CD8-positive, alpha-beta memory T cell (primary cell): ENCODE measurements at regions not wholly inside any gene's neighbourhood (a gene's known extent, or its start where the extent isn't known, plus 50 kb on each side); places are given as distances from the start of the nearest gene placed in this dataset.

Experiments used
- CTCF ChIA-PET: fragments of 350-600 bp; sonication (Branson Sonifier 250); formaldehyde crosslinking; loops from one replicate; lab custom pipeline; 2021; ENCODE audit warnings: antibody characterized with exemption; lab: Charles Lee
- POLR2A ChIA-PET: fragments of 350-600 bp; sonication (Branson Sonifier 250); formaldehyde crosslinking; loops from one replicate; lab custom pipeline; 2021; ENCODE audit warnings: antibody characterized with exemption; lab: Charles Lee
- DNase-seq, 5 donors: peaks; one replicate each; pipeline versions ENCODE4 v3.0.0 to v3.0.0-alpha.2; 2020 to 2022; ENCODE audit warnings: mixed read lengths in 1 of 5
- H3K27ac ChIP-seq: one replicate; pipeline ENCODE4 v1.7.0; 2013; ENCODE audit warnings: low read depth, mild to moderate bottlenecking, low read length, moderate library complexity
- H3K27me3 ChIP-seq: 2 replicates; pipeline ENCODE4 v1.7.0; 2013; ENCODE audit warnings: low read length, mild to moderate bottlenecking; ENCODE audit not compliant: insufficient read depth, poor library complexity, severe bottlenecking
- H3K36me3 ChIP-seq: 2 replicates; pipeline ENCODE4 v1.7.0; 2013; ENCODE audit warnings: mild to moderate bottlenecking, low read length, moderate library complexity; ENCODE audit not compliant: insufficient read depth
- H3K4me1 ChIP-seq: 2 replicates; pipeline ENCODE4 v1.7.0; 2013; ENCODE audit warnings: mild to moderate bottlenecking, low read length, moderate library complexity; ENCODE audit not compliant: insufficient read depth
- H3K4me3 ChIP-seq: 2 replicates; pipeline ENCODE4 v1.7.0; 2013; ENCODE audit warnings: mild to moderate bottlenecking, low read length
- H3K9me3 ChIP-seq: 2 replicates; pipeline ENCODE4 v1.7.0; 2013; ENCODE audit warnings: mild to moderate bottlenecking, low read length
- H3K27ac Mint-ChIP-seq, 8 donors: one replicate each; pipeline ENCODE4 v1.8.0; 2020 to 2021; ENCODE audit warnings: mixed read lengths in 8 of 8, mild to moderate bottlenecking in 6 of 8, inconsistent platforms in 3 of 8, moderate library complexity in 3 of 8
- H3K27me3 Mint-ChIP-seq, 2 donors: one replicate each; pipeline ENCODE4 v1.8.0; 2020 to 2021; ENCODE audit warnings: mixed read lengths in 2 of 2, mild to moderate bottlenecking in 1 of 2, moderate library complexity in 1 of 2
- H3K36me3 Mint-ChIP-seq, 3 donors: one replicate each; pipeline ENCODE4 v1.8.0; 2020 to 2021; ENCODE audit warnings: mixed read lengths in 3 of 3, inconsistent platforms in 1 of 3, mild to moderate bottlenecking in 1 of 3
- H3K4me1 Mint-ChIP-seq, 3 donors: one replicate each; pipeline ENCODE4 v1.8.0; 2020 to 2021; ENCODE audit warnings: mixed read lengths in 3 of 3, inconsistent platforms in 1 of 3, mild to moderate bottlenecking in 1 of 3
- H3K4me3 Mint-ChIP-seq, 7 donors: one replicate each; pipeline ENCODE4 v1.8.0; 2020 to 2021; ENCODE audit warnings: mixed read lengths in 7 of 7, mild to moderate bottlenecking in 6 of 7, moderate library complexity in 4 of 7, inconsistent platforms in 2 of 7
- H3K9me3 Mint-ChIP-seq, 5 donors: one replicate each; pipeline ENCODE4 v1.8.0; 2020 to 2022; ENCODE audit warnings: mixed read lengths in 5 of 5, mild to moderate bottlenecking in 3 of 5, moderate library complexity in 2 of 5, inconsistent platforms in 1 of 5

DNA sequence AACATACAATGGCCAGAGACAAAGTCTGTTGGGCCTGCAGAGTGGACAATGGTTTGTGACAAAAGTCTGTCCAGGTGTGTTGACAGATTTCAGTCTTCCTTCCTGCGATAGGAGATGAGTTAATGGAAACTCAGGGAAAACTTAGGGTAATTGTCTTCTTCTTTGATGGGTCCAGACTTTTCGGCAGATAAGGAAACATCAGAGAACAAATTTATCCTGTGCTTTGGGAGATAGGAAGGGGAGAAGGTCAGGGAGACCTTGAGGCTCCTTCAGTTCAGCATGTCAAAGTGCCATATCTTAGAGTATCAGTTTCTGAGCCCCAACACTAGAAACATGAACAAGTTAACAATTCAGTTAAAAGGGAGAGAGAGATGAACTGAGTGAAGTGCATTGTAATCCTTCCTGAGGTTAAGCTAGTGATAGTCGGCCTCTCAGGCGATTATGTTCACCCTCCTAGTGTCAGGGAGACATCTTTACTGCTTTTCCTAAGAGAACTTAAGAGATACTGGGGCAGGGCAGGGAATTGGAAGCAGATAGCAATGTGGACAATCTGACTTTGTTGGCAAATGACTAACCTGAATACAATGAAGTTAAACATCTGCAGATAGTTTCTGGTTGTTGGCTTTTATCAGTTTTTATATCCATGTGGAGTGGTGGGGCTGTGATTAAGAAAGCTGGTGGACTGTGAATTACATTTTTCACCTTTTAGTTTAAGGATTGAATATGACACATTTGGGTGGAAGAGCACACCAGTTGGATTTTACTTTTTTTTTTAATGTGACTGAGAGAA lies 248.8 kb upstream of the FN1 start:
- H3K4me3 ChIP-seq: no peak overlapping the region
- H3K27ac ChIP-seq: no peak overlapping the region
- CTCF ChIA-PET: no interaction called here
- no peak for DNase-seq
- no peaks in the 10 kb centered on the region for H3K9me3 ChIP-seq
- Mint-ChIP-seq H3K4me3 (no peak overlapping the region), H3K27me3 (peaks cover 0 to 6% of the 10 kb centered on the region in 2 donors), H3K4me1 (peaks cover 15 to 21% (median 17%) of the 10 kb centered on the region in 3 donors), H3K9me3 (peaks cover 0 to 4% (median 0%) of the 10 kb centered on the region in 5 donors), H3K27ac (no peak overlapping the region), H3K36me3 (peaks cover 0 to 3% (median 0%) of the 10 kb centered on the region in 3 donors)
- H3K27me3 ChIP-seq: no peaks in the 10 kb centered on the region
- H3K4me1 ChIP-seq: peaks cover 19% of the 10 kb centered on the region
- POLR2A ChIA-PET: no interaction called here
- H3K36me3 ChIP-seq: no peaks in the 10 kb centered on the region

DNA sequence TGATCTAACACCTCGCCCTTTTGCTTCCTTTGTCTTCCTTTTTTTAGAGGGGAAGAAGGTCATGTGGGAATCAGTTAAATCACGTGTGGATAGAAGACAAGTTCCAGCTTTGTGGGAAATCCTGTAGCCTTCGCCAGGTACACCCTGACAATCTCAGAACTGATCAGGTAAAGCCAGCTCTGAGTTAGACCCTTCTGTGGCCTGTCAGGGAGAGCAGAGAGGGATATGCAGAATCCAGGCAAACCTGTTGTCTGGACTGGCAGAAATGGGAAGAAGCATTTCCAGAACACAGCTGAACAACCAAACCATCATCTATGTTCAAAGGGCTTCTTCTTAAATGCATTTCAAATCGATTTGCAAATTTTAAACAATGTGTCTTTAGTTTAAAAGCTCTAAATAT lies 247.4 kb upstream of the FN1 start:
- H3K4me1 Mint-ChIP-seq: peaks cover 15 to 21% (median 17%) of the 10 kb centered on the region in 3 donors
- no peak overlapping the region for H3K4me3 Mint-ChIP-seq
- Histone ChIP-seq H3K4me3 (no peak overlapping the region), H3K36me3 (no peaks in the 10 kb centered on the region), H3K27me3 (no peaks in the 10 kb centered on the region), H3K27ac (no peak overlapping the region), H3K9me3 (no peaks in the 10 kb centered on the region), H3K4me1 (peaks cover 19% of the 10 kb centered on the region)
- peaks cover 0 to 6% of the 10 kb centered on the region in 2 donors for H3K27me3 Mint-ChIP-seq
- ChIA-PET POLR2A (no interaction called here), CTCF (no interaction called here)
- no peak overlapping the region for H3K27ac Mint-ChIP-seq
- H3K9me3 Mint-ChIP-seq: peaks cover 0 to 4% (median 2%) of the 10 kb centered on the region in 5 donors
- H3K36me3 Mint-ChIP-seq: peaks cover 0 to 3% (median 0%) of the 10 kb centered on the region in 3 donors
- DNase-seq: no peak

DNA sequence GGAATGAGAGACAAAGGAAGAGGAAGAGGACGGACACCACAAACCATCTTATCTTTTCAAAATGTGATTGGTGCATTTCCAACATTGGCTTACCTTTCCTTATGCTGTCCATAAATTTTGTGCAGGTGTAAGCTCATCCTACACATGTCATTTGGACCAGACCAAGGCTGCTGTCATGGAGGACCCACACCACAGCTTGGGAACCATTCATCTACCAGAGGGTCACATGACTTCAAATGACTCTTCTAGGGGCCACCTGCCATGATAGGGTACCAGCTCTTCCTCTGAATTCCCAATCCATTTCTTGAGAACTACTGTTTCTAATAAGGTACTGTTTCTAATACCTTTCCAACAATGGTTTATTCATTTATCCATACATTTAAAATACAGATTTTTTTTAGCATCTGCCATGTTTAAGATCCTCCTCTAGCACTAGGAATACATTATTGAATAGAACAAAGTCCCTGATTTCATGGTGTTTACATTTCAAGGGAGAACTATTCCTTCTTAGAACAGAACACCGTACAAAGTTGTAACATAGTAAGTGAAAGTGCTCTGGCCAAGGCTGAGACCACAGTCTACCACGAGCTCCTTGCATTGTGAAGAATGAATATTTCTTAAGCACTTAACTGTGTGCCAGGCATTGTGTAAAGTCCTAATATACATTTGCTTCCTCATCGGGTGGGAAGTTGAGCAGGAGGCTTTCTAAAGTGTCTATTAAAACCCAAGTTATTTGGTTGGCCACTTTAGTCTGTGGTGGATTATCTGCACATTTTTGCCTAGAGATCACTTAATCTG lies 246.1 kb upstream of the FN1 start:
- no peaks in the 10 kb centered on the region for H3K27me3 ChIP-seq
- peaks cover 2 to 3% of the 10 kb centered on the region in 2 donors for H3K27me3 Mint-ChIP-seq
- no peak for DNase-seq
- H3K9me3 Mint-ChIP-seq: peaks cover 0 to 4% (median 2%) of the 10 kb centered on the region in 5 donors
- H3K36me3 Mint-ChIP-seq: peaks cover 0 to 3% (median 0%) of the 10 kb centered on the region in 3 donors
- no peaks in the 10 kb centered on the region for H3K9me3 ChIP-seq
- no peaks in the 10 kb centered on the region for H3K36me3 ChIP-seq
- H3K27ac Mint-ChIP-seq: peak overlapping the region in 4 of 8 donors; percentile 54 to 87 (median 70)
- peaks cover 19% of the 10 kb centered on the region for H3K4me1 ChIP-seq
- peak overlapping the region; percentile 5 for H3K4me3 ChIP-seq
- H3K4me1 Mint-ChIP-seq: peaks cover 15 to 21% (median 17%) of the 10 kb centered on the region in 3 donors
- CTCF ChIA-PET: interaction anchor here (0.9 kb wide), 1 partner anchor 11 kb away, joined by 3 read pairs; no protein-coding TSS in a partner anchor
- POLR2A ChIA-PET: no interaction called here
- H3K27ac ChIP-seq: no peak overlapping the region
- peak overlapping the region in 2 of 7 donors; percentile 45 to 49 for H3K4me3 Mint-ChIP-seq

DNA sequence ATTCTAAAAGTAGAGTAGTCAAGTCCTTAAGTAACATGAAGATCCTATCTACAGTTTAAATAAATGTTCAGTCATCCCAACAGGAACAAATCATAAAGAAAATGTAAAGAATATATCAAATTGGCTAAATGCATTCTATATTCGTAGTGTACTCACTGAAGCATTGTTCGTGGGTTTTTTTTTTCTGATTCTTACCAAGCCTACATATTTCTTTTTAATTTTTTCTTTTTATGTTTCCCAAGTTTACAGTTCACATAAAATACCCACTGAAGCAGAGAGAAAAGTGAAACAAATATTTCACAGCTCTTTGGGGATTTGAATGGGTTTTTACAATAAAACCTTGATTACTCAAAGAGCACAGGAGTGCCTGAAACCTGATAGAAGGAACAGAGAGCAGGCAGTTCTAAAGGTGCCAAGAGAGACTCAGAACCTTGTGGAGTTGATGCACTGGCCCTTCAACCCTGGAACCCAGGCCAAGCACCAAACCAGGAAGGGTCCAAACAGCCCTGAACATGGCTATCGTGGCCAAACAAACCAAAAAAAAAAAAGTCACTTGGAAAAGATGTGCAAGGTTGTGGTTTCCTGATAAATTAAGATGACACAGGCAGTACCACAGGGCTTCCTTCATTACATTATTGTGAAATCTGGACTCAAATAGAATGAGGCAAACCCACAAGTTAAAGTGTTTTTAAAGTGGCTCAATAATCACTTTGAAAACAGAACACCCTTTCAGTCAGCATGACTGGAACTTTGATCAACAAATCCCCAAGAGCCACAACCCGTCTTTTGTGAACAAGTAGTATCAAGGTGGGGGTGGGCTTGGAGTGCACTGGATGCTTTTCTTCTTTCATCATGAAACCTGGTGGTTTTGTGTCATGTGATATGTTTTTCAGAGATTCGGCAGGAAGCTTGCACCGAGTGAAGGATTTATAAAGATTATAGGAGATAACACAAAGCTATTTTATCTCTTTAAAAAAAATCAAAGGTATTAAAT lies 245.0 kb upstream of the FN1 start:
- H3K27ac Mint-ChIP-seq: peak overlapping the region in 5 of 8 donors; percentile 24 to 83 (median 36)
- ChIA-PET CTCF (interaction anchor here (0.9 kb wide), 1 partner anchor 12 kb away, joined by 3 read pairs; no protein-coding TSS in a partner anchor), POLR2A (no interaction called here)
- peaks cover 0 to 4% (median 3%) of the 10 kb centered on the region in 5 donors for H3K9me3 Mint-ChIP-seq
- H3K27me3 ChIP-seq: no peaks in the 10 kb centered on the region
- no peaks in the 10 kb centered on the region for H3K9me3 ChIP-seq
- H3K27me3 Mint-ChIP-seq: peaks cover 0 to 4% of the 10 kb centered on the region in 2 donors
- H3K27ac ChIP-seq: no peak overlapping the region
- no peaks in the 10 kb centered on the region for H3K36me3 ChIP-seq
- peaks cover 0 to 3% (median 0%) of the 10 kb centered on the region in 3 donors for H3K36me3 Mint-ChIP-seq
- H3K4me3 Mint-ChIP-seq: peak overlapping the region in 6 of 7 donors; percentile 18 to 83 (median 36)
- peaks cover 19% of the 10 kb centered on the region for H3K4me1 ChIP-seq
- peaks cover 15 to 21% (median 17%) of the 10 kb centered on the region in 3 donors for H3K4me1 Mint-ChIP-seq
- no peak overlapping the region for H3K4me3 ChIP-seq
- DNase-seq: peak in 2 of 5 donors; percentile 36 to 78

DNA sequence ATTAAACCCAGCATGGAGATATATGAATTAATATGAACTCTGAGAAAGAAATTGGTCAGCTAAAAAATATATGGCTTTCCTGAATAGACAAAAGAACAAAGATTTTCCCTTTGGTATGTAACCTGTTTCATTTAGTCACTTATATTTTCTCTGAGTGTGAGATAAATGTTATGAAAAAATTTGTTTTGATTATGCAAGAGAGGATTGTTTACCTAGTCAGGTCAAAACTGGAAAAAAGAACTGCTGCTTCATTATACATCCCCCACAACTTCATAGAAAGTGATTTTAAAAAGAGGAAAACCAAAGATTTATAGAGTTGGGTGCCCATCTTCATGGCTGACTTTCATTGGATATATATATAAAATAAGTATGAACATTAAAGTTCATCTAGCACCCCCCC lies 242.2 kb upstream of the FN1 start:
- Mint-ChIP-seq H3K4me1 (peaks cover 15 to 21% (median 17%) of the 10 kb centered on the region in 3 donors), H3K27ac (peak overlapping the region in 1 of 8 donors; percentile 8), H3K36me3 (no peaks in the 10 kb centered on the region), H3K27me3 (peaks cover 0 to 4% of the 10 kb centered on the region in 2 donors), H3K4me3 (no peak overlapping the region), H3K9me3 (peaks cover 0 to 8% (median 3%) of the 10 kb centered on the region in 5 donors)
- Histone ChIP-seq H3K27ac (no peak overlapping the region), H3K27me3 (no peaks in the 10 kb centered on the region), H3K9me3 (no peaks in the 10 kb centered on the region), H3K36me3 (no peaks in the 10 kb centered on the region), H3K4me1 (peaks cover 19% of the 10 kb centered on the region), H3K4me3 (no peak overlapping the region)
- ChIA-PET CTCF (no interaction called here), POLR2A (no interaction called here)
- DNase-seq: no peak

DNA sequence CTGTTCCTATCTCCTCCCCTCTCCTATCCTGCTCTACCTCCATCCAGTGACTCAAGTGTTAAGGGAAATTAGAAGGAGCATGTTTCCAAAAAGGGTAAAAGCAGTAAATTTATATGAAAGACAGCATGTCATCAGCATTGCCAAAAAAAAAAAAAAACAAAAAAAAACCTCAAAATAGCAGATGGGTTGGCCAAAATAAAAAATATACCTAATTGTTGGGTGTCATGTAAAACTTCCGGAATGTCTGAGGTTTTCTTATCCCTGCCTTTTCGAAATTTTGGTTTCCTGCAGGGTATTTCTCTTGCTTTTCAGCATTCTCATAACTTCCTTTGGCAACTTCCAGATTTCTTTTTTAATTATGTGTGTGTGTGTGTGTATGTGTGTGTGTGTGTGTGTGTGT lies 241.6 kb upstream of the FN1 start:
- Histone ChIP-seq H3K36me3 (no peaks in the 10 kb centered on the region), H3K27ac (no peak overlapping the region), H3K4me1 (peaks cover 19% of the 10 kb centered on the region), H3K9me3 (no peaks in the 10 kb centered on the region), H3K27me3 (no peaks in the 10 kb centered on the region), H3K4me3 (no peak overlapping the region)
- H3K27me3 Mint-ChIP-seq: peaks cover 0 to 4% of the 10 kb centered on the region in 2 donors
- ChIA-PET CTCF (no interaction called here), POLR2A (no interaction called here)
- H3K27ac Mint-ChIP-seq: no peak overlapping the region
- no peak for DNase-seq
- H3K4me3 Mint-ChIP-seq: no peak overlapping the region
- H3K9me3 Mint-ChIP-seq: peaks cover 0 to 10% (median 3%) of the 10 kb centered on the region in 5 donors
- no peaks in the 10 kb centered on the region for H3K36me3 Mint-ChIP-seq
- H3K4me1 Mint-ChIP-seq: peaks cover 15 to 21% (median 17%) of the 10 kb centered on the region in 3 donors

DNA sequence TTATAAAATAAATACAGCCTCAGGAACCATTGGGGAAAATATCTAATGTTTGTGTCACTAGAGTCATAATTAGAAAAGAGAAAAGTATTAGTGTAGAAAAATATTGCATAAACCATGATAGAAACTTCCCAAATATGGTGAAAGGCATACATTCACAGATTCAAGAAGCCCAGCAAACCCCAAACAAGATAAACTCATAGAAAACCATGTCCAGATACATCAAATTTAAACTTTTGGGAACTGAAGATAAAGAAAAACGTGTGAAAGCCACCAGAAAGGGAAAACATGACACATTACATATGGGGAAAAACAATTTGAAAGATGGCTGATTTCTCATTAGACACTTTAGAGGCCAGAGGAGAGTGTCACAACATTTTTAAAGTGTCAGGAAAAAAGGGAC lies 236.5 kb upstream of the FN1 start:
- no peaks in the 10 kb centered on the region for H3K9me3 ChIP-seq
- H3K27ac ChIP-seq: no peak overlapping the region
- Mint-ChIP-seq H3K9me3 (peaks cover 0 to 11% (median 2%) of the 10 kb centered on the region in 5 donors), H3K4me1 (no peaks in the 10 kb centered on the region), H3K36me3 (no peaks in the 10 kb centered on the region), H3K27ac (no peak overlapping the region), H3K27me3 (peaks cover 0 to 9% of the 10 kb centered on the region in 2 donors), H3K4me3 (no peak overlapping the region)
- ChIA-PET POLR2A (no interaction called here), CTCF (no interaction called here)
- H3K36me3 ChIP-seq: no peaks in the 10 kb centered on the region
- H3K4me3 ChIP-seq: no peak overlapping the region
- DNase-seq: no peak
- no peaks in the 10 kb centered on the region for H3K27me3 ChIP-seq
- no peaks in the 10 kb centered on the region for H3K4me1 ChIP-seq
